HG03045 (cell line): ENCODE measurements at regions not wholly inside any gene's neighbourhood (a gene's known extent, or its start where the extent isn't known, plus 50 kb on each side); places are given as distances from the start of the nearest gene placed in this dataset.
"Not testable (repeated sequence)": the region's sequence is repeated elsewhere in the genome, so short reads cannot be mapped to it uniquely, and the experiment has no call there.

Experiments used
- ATAC-seq: cut with Tn5 transposase; IDR thresholded peaks from one replicate; pipeline ENCODE4 v1.9.1; 2021; ENCODE audit warnings: mild to moderate bottlenecking, moderate library complexity; ENCODE audit not compliant: unreplicated experiment

DNA sequence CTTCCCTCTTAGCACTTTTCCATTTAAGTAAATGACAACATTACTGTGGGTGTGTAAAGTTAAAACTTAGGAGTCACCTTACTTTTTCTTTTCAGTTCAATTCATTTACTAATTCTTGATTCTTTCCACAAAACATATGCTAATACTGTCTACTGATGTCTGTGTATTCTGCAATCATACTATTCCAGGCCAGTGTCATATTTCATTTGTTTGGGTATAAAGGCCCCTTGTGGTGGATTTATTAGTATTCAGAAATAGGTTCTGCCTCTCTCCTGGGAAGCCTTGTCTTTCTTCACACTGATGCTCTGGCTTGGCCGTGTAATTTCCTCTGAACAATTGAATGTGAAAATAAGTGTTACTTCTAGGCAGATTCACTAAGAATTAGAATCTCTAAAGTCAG is 621.9 kb upstream of the SPRY2 start:
- ATAC-seq: no peak

DNA sequence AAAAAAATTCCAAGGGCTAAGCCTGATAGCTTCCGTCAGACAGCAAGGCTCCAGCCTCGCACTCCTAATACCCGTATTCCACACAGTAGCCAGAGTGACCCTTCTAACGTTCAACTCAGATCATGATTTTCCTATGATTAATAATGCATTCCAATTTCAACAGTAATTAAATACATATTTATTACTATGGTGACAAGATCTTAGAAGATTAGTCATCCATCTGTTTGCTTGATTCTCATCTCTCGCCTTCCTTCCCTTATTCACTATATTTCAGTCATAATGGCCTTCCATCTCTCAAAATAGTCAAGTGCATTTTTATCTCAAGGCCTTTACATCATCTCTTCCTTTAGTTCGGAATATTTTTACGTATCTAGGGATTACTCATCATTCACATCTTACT is 621.2 kb upstream of the SPRY2 start:
- no peak for ATAC-seq

DNA sequence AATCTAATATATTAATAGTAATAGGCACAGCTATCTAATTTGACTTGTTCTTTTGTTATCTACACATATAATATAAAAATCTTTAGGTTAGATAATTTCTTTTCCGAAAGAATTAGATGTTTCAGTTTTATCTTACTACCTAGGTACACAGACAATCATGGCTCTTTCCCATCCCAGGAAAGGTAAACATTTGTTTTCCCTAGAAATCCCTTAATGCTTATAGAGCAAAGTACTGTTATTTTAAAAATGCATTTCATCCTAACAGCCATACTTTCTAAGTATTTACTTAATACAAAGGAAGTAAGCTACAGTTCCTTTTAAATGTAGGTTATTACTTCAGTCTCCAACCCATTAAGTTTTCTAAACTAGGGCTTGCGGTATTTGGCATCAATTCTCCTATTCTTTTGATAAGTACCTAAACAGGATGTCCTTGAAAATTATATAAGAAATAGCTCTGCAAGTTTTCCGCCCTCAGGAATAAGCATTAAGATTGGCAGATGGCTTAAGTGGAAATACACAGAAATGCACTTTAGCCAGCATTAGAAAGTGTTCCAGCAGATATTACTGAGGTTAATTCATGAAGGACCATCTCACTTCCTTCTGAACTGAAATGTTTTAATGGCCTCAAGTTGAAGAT is 616.2 kb upstream of the SPRY2 start:
- ATAC-seq: no peak

DNA sequence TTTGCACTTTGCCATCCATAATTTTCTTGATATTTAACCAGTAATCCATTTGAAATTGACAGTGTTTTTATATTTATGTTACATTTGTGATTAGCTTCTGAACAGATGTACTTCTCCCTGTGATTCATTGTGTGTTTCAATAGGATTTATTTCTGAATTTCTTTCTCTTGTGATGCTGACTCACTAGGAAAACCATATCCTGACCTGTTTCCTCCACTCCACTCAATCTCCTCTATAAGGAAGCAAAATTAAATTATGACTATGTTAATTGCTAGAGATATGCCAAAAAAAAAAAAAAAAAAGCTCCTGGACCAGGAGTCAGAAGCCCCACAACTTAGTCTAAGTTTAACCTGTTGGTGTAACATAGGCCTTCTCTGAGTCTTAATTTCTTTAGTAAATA is 614.6 kb upstream of the SPRY2 start:
- ATAC-seq: no peak

DNA sequence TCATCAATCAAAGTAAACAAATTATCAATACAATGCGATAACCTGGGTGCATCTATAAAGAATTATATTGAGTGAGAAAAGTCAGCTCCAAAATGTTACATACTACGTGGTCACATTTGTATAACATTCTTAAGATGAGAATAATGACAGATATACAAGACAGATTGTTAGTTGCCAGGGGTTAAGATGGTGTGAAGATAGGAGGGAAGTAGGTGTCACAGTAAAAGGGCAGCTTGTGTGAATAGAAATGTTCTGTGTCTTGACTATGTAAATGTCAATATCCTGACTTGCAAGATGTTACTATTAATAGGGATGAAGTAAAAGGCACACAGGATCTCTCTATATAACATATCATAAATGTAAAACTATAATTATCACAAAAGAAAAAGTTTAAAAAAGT is 611.2 kb upstream of the SPRY2 start:
- no peak for ATAC-seq

DNA sequence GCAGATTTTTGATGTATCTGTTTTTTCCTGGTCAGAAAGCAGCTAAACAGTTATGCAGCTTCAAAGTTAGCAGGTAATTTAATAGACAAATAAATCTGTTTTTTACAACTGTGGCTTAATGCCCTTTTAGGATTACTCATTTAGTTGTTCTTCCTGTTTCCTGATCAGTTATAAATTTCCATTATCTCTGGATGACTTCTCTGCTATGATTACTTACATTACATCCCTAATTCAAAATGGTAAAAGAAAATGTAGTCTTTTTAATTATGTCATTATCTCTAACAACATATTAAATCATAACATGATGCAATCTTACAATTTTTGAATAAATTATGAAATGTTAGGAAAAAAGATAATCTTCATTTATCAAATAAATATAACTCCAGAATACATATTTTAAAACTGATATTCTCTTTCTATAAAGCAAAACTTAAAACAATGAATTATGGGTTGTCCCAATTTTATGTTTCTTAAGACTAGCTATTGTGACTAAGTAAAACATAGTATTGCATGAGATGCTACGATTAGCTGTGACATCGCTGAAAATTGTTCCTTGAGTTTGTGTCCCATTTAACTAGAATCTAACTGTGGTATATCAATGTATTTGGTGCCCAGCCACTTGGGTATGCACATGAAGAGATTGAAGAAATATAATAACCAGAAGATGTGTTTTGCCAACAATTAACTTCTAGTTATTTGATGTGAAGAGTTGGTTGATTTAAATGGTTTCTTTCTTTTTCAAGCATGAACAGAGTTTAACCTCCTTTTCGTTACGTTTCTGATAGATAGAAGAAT is 605.3 kb upstream of the SPRY2 start:
- ATAC-seq: no peak

DNA sequence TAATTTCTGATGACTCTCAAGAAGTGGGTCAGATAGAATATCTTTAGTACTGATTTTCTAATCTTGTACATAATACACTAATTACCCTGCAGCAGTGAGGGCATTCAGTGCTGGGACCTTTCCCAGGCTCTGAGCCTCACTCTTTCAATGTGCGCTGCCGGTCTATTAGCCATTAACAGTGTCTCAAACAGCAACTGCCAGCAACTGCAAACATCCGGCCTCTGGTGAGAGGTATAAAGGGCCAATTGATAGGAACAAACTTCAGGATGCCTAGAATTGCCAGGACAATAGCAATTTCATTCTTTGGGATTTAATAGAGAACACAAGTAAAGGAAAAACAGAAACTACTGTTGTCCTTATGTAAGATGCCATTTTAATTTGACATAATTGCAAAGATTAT is 604.4 kb upstream of the SPRY2 start:
- ATAC-seq: no peak

DNA sequence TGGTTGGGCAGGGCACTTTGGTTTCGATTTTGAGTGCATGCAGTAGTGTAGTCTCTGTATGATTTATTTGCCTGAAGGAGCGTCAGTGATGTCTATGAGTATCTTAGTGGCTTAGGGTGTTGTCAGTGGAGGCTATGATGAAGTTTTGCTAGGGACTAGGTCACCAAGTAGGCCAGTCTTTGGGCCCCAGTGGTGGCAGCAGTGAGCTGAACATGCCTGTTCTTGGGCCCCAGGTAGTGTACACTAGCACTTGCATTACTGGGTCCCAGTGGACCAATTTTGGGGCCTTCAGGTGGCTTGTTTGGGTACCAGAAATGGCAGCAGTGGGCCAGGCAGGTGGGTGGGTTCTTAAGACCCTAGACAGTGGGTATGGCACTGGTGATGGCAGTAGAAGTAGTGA is 598.7 kb upstream of the SPRY2 start:
- no peak for ATAC-seq

DNA sequence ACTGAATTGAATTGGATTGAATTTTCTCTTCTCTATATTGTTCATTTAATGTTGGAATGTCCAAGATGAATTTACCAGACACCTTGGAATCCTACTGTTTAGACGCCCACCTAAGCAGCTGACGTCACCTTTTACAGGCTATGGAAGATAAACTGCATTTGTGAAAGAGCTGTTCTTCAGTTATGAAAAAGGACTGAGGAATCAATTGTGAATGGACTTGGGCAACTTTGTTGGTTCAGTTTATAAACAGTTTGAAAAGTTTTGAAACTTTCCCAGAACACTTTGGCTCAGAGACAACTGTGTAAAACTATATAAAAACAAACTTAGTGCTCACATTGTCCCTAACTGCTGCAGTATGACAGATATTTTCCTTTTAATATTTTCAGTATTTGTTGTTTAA is 590.8 kb upstream of the SPRY2 start:
- ATAC-seq: no peak

DNA sequence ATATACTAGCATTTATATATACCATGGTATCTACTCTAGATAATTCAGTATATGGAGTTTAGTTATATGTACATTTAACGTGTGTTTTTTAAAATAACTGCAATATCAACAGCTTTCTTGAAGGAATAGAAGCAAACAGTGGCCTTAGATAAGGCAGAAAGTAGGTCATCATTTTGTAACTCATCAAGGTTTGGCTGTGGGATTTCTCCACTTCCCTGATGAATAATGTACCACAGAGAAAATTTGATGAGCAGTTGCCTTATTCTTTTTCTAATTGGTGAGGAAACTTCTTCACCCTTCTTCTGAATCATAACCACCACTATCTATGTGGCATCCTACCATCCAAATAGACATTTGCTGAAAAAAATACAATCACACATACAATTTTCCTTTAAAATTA is 590.2 kb upstream of the SPRY2 start:
- ATAC-seq: no peak

DNA sequence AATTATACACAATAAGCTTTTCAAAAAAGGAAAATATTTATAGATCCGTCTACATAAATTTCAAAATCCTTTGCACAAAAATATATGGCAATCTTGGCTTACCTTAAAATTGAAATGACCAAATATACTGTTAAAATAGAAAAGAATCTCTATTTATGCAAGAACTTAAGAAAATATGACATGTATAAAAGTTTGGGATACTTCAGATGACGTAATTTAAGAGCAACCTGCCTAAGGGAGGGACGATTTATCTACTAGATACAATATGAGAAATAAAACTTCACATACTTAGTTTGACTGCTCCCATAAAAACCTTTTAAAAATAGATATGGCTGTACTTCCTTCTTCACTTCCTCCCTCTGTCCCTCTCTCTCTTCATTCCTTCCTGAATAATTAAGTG is 587.3 kb upstream of the SPRY2 start:
- ATAC-seq: no peak

DNA sequence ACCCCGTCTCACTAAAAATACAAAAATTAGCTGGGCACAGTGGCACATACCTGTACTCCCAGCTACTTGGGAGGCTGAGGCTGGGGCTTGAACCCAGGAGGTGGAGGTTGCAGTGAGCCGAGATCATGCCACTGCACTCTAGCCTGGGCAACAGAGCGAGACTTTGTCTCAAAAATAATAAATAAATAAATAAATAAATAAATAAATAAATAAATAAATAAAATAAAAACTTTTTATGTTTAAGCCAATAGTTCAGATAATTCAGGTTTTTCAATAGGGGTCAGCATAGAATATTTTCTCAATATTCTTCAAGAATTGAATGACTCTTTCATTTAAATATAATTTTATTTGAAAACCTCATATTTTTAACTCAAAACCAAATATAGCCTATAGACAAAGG is 585.1 kb upstream of the SPRY2 start:
- ATAC-seq: not testable (repeated sequence)

DNA sequence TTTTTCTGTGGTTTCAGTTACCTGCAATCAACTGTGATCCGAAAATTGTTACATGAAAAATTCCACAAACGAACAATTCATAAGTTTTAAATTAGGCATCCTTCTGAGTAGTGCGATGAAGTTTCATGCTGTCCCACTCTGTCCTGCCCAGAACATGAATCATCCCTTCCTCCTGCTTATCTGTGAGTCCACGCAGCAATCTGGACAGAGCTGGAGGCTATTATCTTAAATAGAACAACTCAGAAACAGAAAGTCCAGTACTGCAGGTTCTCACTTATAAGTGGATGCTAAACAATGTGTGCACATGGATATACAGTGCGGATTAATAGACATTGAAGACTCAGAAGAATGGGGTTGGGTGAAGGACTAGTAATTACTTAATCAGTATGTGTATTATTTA is 583.7 kb upstream of the SPRY2 start:
- no peak for ATAC-seq

DNA sequence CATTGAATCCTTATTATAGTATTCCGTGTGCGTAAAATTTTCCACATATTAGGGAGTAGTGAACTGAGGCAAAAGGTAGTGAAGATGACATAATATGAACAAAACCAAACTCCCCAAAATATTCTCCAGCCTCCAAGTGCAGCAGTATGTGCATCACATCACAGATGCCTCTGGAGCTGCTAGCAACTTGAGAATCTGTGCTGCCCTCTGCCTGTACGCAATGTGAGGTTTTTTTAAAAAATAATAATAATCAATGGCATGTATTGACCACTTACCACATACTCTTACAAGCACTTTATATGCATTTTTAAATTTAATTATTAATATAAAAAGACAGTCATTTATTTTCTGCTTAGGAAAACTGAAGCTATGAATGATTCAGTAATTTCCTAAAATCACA is 583.0 kb upstream of the SPRY2 start:
- ATAC-seq: no peak

DNA sequence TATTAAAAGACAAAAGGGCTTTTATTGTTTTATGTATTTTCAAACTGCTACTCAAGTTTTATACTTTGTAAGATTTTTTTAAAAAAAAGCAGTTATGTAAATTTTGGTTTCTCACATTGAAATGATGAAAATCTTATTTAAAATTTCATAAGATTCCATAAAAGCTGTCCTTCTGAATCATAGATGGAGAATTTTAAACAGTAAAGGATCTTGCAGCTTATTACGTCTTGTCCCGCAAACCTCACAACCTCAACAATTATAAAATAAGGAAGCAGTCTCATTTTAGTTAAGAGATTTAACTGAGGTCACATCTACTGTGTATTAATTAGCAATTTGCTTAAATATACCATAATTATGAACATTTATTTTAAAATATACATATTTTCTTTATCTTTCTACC is 581.0 kb upstream of the SPRY2 start:
- no peak for ATAC-seq

DNA sequence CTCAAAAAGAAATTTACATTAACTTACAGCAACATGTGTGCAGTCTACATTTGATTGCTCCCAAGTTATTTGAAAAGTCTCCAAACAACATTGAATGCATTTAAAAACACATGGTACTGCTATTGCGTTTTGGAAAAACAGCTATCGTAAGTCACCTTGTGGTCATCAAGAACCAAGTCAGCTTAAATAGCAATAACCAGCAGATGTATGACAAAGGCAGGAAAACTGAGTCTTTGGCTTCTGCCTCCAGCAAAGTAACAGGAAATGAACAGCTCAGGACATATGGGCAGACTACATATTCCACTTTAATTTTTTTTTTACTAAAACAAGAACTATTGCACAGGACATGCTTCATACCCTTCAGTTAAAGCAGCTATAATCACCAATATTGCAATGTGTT is 580.6 kb upstream of the SPRY2 start:
- ATAC-seq: no peak

DNA sequence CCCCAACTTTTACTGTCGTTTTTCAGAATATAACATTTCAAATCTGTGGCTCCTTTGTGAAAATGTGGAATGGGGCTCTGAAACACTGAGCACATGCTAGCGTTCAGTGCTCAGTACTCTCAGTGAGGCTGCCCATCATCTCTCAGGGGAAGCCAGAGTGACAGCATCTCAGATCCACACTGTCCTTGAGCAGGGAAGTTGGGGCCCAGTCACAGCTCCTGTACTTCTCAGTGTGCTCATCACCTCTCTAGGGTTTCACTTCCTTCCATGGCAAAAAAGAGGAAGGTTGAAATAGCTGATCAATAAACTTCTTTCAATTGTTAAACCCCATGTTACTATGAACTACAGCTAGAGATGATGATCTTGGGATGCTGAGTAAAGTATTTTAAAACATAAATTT is 565.9 kb upstream of the SPRY2 start:
- no peak for ATAC-seq

DNA sequence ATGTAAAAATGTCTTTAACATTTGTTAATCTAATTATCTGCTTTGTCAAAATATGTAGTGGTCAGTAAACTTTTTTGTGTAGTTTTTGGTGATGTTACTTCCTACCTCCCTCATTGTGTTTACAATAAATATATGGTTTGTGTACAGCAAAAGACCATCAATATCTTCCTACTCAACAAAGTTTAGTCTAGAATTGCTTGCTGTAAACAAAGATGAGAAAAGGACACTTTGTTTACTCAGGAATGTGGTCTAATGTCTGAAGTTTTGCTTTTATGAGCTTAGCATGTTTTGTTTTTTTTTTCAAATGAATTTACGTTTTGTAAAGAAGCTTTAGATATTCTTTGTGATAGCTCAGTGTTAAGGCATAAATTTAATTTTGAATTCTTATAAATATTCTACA is 563.5 kb upstream of the SPRY2 start:
- no peak for ATAC-seq

DNA sequence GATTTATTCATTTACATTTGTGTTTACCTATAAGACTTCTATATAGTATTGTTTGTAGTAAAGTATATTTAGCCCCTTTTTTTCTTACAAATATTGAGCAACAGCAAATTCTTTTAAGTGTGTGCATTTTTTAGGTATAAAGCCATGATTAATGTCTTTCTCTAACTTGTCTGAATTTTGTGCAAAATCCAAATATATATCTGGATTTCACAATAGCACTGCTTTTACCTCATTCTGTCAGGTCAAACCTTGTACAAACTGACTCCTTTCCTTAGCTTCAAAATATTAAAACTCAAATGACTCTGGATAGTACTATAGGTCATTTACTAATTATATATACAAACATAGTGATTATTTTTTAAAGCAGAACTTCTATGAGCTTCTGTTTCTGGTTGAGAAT is 563.0 kb upstream of the SPRY2 start:
- no peak for ATAC-seq

DNA sequence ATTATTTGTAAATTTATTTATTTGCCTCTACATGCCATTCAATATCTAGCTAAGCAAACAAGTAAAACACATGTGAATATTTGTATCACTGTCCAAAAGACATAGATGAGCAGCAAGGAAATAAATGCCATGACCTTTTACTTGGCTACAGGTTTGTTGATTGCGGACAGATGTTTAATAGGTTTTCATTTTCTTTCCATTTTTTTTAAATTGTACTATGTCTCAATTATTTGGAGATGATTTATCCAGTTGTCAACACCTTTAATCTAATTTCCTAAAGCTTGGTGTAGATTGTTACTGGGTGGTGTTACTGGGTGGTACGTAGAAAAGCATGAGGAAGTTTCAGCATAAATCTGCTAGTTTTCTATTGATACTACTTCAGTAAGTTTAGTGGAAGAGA is 560.6 kb upstream of the SPRY2 start:
- ATAC-seq: no peak

DNA sequence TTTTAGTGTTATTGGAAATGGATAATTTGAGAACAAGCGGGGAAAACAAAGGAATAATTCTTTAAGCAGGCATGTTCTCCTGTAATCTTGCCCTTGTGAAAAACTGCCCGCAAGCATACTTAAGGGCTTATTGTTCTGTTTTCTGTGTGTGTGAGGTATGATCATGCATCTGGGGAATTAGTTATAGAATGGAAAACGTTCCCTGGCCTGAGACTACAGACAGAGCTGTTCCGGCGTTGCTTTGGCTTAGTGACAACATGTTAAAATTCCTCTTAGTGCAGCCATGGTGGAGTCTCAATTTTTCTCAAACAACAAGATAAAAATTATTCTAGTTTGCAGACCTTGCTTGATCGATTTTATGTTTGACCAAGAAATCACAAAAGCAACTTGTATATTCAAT is 560.2 kb upstream of the SPRY2 start:
- ATAC-seq: no peak

DNA sequence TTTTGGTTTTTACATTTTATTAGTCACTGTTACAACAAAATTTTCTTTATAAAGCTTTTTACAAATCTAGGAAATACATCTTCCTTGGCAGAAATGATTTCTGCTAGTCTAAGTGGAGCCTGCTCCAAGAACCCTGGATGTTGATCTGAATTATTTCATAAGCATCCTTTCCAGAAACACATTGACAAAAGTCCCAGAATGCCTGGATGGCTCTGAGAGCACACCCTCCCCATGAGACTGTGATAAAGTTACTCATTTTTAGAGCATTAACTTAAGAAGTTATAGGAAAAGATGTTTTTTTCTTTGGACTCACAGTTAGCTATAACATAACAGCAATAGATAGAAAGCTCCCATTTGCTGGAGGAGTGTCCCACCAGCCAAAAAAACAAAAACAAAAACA is 559.6 kb upstream of the SPRY2 start:
- ATAC-seq: no peak

DNA sequence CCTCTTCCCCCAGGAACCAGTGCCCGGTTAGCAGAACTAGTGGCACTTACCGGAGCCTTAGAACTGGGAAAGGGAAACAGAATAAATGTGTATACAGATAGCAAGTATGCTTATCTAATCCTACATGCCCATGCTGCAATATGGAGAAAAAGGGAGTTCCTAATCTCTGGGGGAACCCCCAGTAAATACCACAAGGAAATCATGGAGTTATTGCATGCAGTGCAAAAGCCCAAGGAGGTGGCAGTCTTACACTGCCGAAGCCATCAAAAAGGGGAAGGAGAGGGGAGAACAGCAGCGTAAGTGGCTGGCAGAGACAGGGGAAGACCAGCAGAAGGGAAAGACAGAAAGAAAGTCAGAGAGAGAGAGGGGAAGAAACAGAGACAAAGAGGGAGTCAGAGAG is 556.7 kb upstream of the SPRY2 start:
- ATAC-seq: not testable (repeated sequence)
